OCI-LY1 (cell line): ENCODE measurements at regions not wholly inside any gene's neighbourhood (a gene's known extent, or its start where the extent isn't known, plus 50 kb on each side); places are given as distances from the start of the nearest gene placed in this dataset.

ENCODE experiments used
- EZH2 ChIP-seq: fragments of 200-600 bp; sonication (generic), shearing (Covaris generic); IDR thresholded peaks from 2 replicates; pipeline ENCODE4 v1.8.0; 2017; ENCODE audit warnings: borderline replicate concordance, mixed run types, mild to moderate bottlenecking, antibody characterized with exemption, low read length, moderate library complexity, mixed read lengths
- TF ChIP-seq, protein P1 (sequence below): fragments of 200-600 bp; sonication (generic), shearing (Covaris generic); IDR thresholded peaks from 2 replicates; pipeline ENCODE4 v1.5.1; 2017; ENCODE audit warnings: mild to moderate bottlenecking, antibody characterized with exemption, low read length, moderate library complexity, mixed read lengths

DNA sequence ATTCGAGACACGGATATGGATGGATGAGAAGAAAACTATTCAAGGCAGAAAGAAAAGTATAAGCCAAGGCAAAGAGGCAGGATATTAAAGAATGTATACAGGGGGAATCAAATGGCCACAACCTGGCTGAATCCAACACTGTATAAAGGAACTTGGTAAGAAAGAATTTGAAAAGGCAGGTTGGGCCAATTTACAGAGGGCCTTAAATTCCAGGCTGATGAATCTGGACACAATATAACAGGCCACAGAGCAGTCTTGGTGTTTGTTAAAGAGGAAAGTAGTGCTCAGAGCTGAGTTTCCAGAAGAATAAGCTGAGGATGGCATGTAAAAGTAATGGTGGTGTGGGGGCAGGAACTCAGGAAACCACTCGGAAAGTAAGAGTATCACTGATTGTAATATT is 72.3 kb upstream of the POU2AF2 start:
- TF ChIP-seq, protein P1, sequence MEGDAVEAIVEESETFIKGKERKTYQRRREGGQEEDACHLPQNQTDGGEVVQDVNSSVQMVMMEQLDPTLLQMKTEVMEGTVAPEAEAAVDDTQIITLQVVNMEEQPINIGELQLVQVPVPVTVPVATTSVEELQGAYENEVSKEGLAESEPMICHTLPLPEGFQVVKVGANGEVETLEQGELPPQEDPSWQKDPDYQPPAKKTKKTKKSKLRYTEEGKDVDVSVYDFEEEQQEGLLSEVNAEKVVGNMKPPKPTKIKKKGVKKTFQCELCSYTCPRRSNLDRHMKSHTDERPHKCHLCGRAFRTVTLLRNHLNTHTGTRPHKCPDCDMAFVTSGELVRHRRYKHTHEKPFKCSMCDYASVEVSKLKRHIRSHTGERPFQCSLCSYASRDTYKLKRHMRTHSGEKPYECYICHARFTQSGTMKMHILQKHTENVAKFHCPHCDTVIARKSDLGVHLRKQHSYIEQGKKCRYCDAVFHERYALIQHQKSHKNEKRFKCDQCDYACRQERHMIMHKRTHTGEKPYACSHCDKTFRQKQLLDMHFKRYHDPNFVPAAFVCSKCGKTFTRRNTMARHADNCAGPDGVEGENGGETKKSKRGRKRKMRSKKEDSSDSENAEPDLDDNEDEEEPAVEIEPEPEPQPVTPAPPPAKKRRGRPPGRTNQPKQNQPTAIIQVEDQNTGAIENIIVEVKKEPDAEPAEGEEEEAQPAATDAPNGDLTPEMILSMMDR: no peak
- no peak for TF ChIP-seq EZH2
